Epithelial cell of prostate (primary cell): ENCODE measurements at regions not wholly inside any gene's neighbourhood (a gene's known extent, or its start where the extent isn't known, plus 50 kb on each side); places are given as distances from the start of the nearest gene placed in this dataset.
"Not testable (repeated sequence)": the region's sequence is repeated elsewhere in the genome, so short reads cannot be mapped to it uniquely, and the experiment has no call there.

Experiments used
- DNase-seq: peaks from one replicate; pipeline ENCODE4 v3.0.0-alpha.2; 2011; ENCODE audit warnings: low read depth, low spot score
- H3K27ac ChIP-seq: fragments of 450-650 bp; 2 replicates; pipeline ENCODE4 v1.5.1; 2017; ENCODE audit warnings: mild to moderate bottlenecking

DNA sequence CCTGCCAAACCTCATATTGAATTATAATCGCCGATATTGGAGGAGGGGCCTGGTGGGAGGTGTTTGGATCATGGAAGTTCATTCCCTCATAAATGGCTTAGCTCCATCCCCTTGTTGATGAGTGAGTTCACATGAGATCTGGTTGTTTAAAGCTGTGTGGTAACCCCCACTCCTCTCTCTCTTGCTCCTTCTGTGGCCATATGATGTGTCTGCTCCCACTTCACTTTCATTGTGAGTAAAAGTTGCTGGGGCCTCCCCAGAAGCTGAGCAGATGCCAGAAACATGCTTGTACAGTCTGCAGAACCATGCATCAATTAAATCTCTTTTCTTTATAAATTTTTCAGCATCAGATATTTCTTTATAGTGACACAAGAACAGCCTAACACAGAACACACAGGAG lies 929.0 kb upstream of the FAT3 start:
- no peak for DNase-seq
- H3K27ac ChIP-seq = no peak overlapping the region

GRCh38 chr11:91293119-91293518 lies 931.5 kb upstream of the FAT3 start:
- no peak for DNase-seq

GRCh38 chr11:91272089-91272488 lies 952.5 kb upstream of the FAT3 start:
- H3K27ac ChIP-seq = no peak overlapping the region
- no peak for DNase-seq

More at GRCh38 chr11:91293119-91293518, 931.5 kb upstream of the FAT3 start:
- H3K27ac ChIP-seq = no peak overlapping the region

DNA sequence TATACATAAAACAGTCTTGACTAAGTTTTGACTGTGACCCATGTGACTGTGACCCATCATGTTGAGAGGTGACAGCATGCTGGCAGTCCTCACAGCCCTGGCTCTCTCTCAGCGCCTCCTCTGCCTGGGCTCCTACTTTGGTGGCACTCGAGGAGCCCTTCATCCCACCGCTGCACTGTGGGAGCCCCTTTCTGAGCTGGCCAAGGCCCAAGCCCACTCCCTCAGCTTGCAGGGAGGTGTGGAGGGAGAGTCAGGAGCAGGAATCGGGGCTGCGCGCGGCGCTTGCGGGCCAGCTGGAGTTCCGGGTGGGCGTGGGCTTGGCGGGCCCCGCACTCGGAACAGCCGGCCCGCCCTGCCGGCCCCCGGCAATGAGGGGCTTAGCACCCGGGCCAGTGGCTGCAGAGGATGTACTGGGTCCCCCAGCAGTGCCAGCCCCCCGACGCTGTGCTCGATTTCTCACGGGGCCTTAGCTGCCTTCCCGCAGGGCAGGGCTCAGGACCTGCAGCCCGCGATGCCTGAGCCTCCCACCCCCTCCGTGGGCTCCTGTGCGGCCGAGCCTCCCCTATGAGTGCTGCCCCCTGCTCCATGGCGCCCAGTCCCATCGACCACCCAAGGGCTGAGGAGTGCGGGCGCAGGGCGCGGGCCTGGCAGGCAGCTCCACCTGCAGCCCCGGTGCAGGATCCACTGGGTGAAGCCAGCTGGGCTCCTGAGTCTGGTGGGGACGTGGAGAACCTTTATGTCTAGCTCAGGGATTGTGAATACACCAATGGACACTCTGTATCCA lies 955.9 kb upstream of the FAT3 start:
- not testable (repeated sequence) for H3K27ac ChIP-seq, DNase-seq

DNA sequence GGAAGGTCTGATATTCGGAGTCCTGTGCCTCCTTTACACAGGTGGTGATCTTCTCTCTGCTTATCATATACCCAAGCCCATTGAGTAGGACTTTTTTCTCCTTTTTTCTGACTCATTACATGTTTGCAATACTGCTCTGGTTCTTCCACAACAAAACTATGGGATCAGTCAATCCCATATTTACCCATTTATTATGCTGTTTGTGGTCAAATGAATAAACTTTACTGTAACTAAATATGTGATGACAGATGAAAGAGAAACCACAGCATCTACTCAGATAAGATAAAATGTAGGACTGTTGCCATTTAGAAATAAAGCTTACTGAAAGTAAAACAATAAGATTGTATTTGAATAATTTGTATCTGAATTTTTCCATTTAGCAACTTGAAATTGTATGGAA lies 958.7 kb upstream of the FAT3 start:
- H3K27ac ChIP-seq = no peak overlapping the region
- DNase-seq = no peak

DNA sequence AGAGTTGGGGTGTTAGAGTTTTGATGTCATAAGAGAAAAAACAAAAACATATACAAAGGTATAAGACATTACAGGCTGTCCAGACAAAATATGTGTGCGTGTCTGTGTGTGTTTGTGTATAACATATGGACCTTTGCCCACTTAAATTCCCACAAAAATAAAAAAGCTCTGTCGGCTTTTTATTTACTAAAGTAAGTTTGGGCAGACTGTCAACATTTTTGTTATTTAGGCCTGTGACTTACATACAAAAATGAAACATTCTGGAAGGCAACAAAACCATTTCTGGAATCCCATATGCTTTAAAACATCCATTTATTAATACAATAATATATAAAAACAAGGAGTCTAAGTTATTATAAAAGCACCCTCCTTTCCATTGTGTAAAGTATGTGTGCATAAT lies 960.1 kb upstream of the FAT3 start:
- no peak for DNase-seq
- no peak overlapping the region for H3K27ac ChIP-seq

DNA sequence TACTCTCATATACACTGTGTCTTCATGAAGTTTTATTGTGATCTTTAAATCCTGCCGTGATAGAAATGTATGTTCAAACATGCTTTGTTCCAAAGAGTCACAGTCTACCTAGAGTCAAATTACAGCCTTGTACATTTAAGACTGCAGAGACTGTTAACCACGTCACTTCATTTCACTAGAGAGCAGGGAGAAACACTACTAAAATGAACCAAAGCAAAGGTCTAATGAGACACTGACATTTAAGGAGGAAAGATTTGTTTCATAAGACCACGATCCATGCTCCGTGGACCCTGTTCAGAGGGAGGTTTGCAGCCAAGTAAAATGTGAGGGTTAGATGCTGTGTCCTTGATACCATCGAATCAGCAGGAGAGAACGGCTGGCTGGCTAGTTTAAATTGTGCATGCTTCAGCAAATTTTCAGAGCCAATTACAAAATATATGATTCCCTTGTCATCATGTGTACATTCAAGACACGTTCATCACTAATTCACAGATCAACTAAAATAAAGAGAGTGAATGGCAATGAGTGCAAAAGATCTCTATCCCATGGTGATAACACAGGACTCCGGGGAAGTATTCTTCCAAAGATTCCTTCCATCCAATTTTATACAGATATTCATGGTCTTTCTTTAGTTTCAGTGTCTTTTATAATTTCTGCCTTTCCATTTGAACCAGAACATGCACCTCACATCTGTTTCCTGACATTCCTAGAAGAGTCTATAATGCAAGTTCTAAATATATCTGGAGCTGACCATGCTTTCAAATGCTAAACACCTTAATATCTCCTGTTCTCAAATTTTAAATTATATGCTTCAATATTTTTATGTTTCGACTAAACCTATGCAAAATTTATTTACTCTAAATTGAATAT lies 960.9 kb upstream of the FAT3 start:
- no peak overlapping the region for H3K27ac ChIP-seq
- DNase-seq = no peak

DNA sequence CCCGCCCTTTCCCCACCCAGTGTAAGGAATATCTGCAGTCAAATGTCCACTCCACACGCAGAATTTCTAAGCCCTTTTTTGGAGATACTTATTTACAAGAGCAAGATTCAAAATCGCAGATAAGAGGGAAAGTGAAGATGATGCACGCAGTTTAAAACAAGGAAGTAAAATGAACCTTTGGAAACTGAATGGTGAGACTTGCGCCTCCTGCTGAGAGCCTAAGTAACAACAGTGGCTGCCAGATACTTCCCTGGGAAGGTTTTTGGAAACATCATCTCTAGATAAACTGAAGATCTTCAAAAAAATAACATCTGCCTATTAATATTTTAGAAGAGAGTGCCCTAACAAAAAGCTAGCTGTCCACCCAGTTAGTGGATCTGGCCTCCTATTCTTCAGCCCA lies 963.1 kb upstream of the FAT3 start:
- no peak overlapping the region for H3K27ac ChIP-seq
- DNase-seq = no peak

DNA sequence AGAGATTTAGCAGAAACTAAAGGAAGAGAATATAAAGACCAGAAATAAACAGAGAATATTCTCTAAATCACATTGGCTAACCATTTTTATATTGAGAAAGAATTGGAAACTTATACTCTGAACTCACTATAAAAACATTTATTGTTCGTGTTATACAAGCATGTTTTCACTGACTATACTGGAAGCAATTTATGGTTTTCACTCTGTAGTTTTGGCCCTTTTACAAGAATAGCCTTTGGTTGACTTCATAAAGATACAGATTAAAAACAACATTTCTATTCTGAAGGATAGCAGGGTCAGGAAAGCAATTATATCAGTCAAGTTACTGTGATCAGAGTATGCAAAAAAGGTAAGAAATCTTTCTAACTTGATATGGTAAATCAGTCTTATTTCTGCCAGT lies 965.7 kb upstream of the FAT3 start:
- no peak for DNase-seq

GRCh38 chr11:91257667-91258066 lies 967.0 kb upstream of the FAT3 start:
- H3K27ac ChIP-seq = no peak overlapping the region
- no peak for DNase-seq

More for the DNA sequence above, 965.7 kb upstream of the FAT3 start:
- H3K27ac ChIP-seq = no peak overlapping the region

GRCh38 chr11:91248199-91248807 lies 976.3 kb upstream of the FAT3 start:
- DNase-seq = no peak
- H3K27ac ChIP-seq = no peak overlapping the region

DNA sequence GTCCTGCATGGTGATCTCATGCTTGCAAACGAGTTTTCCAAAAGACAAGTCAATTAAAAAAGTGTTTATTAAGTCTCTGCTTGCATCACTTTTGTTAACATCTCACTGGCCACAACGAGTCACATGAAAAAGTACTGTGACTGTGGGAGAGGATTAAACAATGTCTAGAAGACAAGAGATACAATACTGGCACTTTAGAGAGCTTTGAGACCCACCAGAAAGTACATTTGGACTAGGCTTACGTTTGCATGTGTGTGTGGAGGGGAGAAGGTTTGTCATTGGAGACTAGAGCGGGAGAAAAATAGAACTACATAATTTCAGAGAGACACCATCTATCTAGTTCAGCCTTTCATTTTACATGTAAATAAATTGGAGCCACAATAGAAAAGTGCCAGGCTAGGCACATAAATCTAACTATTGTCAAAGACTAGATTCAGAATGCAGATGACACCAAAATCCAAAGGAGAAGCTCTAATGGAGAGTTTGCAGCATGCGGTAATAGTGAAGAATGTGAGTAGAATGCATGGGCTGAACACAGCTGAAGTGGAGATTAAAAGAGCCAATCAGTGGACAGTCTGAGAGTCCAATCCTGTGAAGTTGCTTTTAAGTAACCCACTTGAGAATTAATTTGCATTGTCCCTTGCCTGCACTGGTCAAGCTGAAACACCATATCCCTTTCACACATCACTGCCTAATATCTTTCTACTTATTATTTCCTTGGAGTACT lies 977.4 kb upstream of the FAT3 start:
- no peak for DNase-seq

GRCh38 chr11:91244912-91245311 lies 979.7 kb upstream of the FAT3 start:
- DNase-seq = no peak
- no peak overlapping the region for H3K27ac ChIP-seq

More for the DNA sequence above, 977.4 kb upstream of the FAT3 start:
- no peak overlapping the region for H3K27ac ChIP-seq

DNA sequence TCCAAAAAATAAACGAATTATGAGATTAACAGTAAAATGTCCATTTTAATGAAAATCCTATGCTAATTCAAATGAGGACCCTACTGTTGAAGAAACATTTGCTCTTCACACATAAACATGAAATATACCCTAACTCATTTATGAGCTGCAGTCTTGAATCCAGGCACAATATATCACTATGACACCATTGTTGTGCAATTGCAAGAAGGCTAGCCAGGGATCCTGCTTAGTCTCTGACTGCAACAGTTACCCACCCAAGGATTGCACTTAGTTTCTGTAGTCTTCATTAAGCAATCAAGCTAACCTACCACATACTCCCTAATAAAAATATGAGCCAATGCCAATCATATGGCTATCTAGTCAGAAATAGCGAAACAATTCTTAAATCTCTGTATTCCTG lies 981.0 kb upstream of the FAT3 start:
- H3K27ac ChIP-seq = no peak overlapping the region
- peak; percentile 8 for DNase-seq

- DNase-seq = no peak
- no peak overlapping the region for H3K27ac ChIP-seq
These were observed 981.6 kb upstream of the FAT3 start for GRCh38 chr11:91243051-91243450.

- no peak for DNase-seq
- no peak overlapping the region for H3K27ac ChIP-seq
These were observed 983.4 kb upstream of the FAT3 start for GRCh38 chr11:91241226-91241625.

GRCh38 chr11:91239359-91239758 lies 985.3 kb upstream of the FAT3 start:
- H3K27ac ChIP-seq = no peak overlapping the region

GRCh38 chr11:91231226-91231625 lies 993.4 kb upstream of the FAT3 start:
- no peak for DNase-seq

More at GRCh38 chr11:91239359-91239758, 985.3 kb upstream of the FAT3 start:
- no peak for DNase-seq

DNA sequence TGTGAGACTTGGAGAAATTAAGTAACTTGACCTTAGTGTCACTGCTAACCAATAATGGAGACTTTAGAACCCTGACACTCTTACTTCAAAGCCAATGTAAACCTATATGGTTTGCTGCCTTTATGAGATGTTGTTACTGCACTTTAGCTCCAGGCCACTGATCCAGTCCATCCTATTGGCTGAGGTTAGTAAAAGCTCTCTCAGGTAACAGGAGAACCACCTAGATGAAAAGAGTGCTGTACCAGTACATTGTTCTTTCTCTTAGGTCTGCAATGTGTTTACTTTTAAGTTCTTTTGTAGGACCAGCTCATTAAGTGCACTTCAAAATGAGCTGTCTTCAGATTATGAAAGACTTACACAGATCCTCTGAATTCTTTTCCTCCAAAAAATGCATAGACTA lies 994.0 kb upstream of the FAT3 start:
- H3K27ac ChIP-seq = no peak overlapping the region
- no peak for DNase-seq

More at GRCh38 chr11:91231226-91231625, 993.4 kb upstream of the FAT3 start:
- H3K27ac ChIP-seq = no peak overlapping the region

- no peak for DNase-seq
- H3K27ac ChIP-seq = no peak overlapping the region
These were observed 1000.0 kb upstream of the CHORDC1 start for GRCh38 chr11:91222830-91223229.
